GM23338 (cell line): ENCODE measurements at regions not wholly inside any gene's neighbourhood (a gene's known extent, or its start where the extent isn't known, plus 50 kb on each side); places are given as distances from the start of the nearest gene placed in this dataset.

Source experiments
- ATAC-seq: fragments of 200-7000 bp; cut with Tn5 transposase; 3 replicates; pipeline ENCODE4 v1.9.1; 2020
- DNase-seq: peaks from one replicate; pipeline ENCODE4 v3.0.0-alpha.2; 2015; ENCODE audit warnings: low spot score
- H2AFZ ChIP-seq: fragments of 200-600 bp; sonication (generic); 2 replicates; pipeline ENCODE4 v1.8.0; 2016; ENCODE audit warnings: antibody characterized with exemption, mild to moderate bottlenecking, moderate library complexity
- H3F3A ChIP-seq: fragments of 200-600 bp; sonication (generic); replicated peaks from 2 replicates; pipeline ENCODE4 v1.8.0; 2017; ENCODE audit warnings: antibody characterized with exemption, mixed run types, low read depth
- H3K27ac ChIP-seq: fragments of 200-600 bp; sonication (generic); 2 replicates; pipeline ENCODE4 v1.6.1; 2016; ENCODE audit warnings: low read depth
- H3K27me3 ChIP-seq: fragments of 200-600 bp; sonication (generic); 2 replicates; pipeline ENCODE4 v1.8.0; 2016; ENCODE audit warnings: mild to moderate bottlenecking, mixed run types, moderate library complexity; ENCODE audit not compliant: insufficient read depth
- H3K36me3 ChIP-seq: fragments of 200-600 bp; sonication (generic); 2 replicates; pipeline ENCODE4 v1.8.0; 2016; ENCODE audit warnings: mild to moderate bottlenecking; ENCODE audit not compliant: insufficient read depth
- H3K4me1 ChIP-seq: fragments of 200-600 bp; sonication (generic); 2 replicates; pipeline ENCODE4 v1.8.0; 2016; ENCODE audit warnings: mild to moderate bottlenecking, moderate library complexity; ENCODE audit not compliant: insufficient read depth
- H3K4me2 ChIP-seq: fragments of 200-600 bp; sonication (generic); 2 replicates; pipeline ENCODE4 v1.7.1; 2017; ENCODE audit warnings: mixed run types
- H3K4me3 ChIP-seq: fragments of 200-600 bp; sonication (generic); 2 replicates; pipeline ENCODE4 v1.6.1; 2016; ENCODE audit warnings: mixed run types
- H3K79me2 ChIP-seq: fragments of 200-600 bp; sonication (generic); replicated peaks from 2 replicates; pipeline ENCODE4 v1.8.0; 2017; ENCODE audit warnings: mild to moderate bottlenecking; ENCODE audit not compliant: insufficient read depth
- H3K9me2 ChIP-seq: fragments of 200-600 bp; sonication (generic); 2 replicates; pipeline ENCODE4 v1.8.0; 2017; ENCODE audit not compliant: insufficient read depth
- H4K20me1 ChIP-seq: fragments of 200-600 bp; sonication (generic); replicated peaks from 2 replicates; pipeline ENCODE4 v1.8.0; 2017; ENCODE audit warnings: mild to moderate bottlenecking; ENCODE audit not compliant: insufficient read depth
- H3K27ac Mint-ChIP-seq: 2 replicates; pipeline ENCODE4 v1.8.0; 2020; ENCODE audit warnings: inconsistent platforms, mild to moderate bottlenecking, moderate library complexity, mixed read lengths
- H3K27me3 Mint-ChIP-seq: 3 replicates; pipeline ENCODE4 v1.8.0; 2022; ENCODE audit warnings: low read depth, mild to moderate bottlenecking, moderate library complexity, mixed read lengths, inconsistent platforms; ENCODE audit not compliant: insufficient read depth, poor library complexity
- H3K36me3 Mint-ChIP-seq: 3 replicates; pipeline ENCODE4 v1.8.0; 2021; ENCODE audit warnings: low read depth, mild to moderate bottlenecking, inconsistent platforms, moderate library complexity, mixed read lengths
- H3K4me1 Mint-ChIP-seq: 3 replicates; pipeline ENCODE4 v1.8.0; 2020; ENCODE audit warnings: mild to moderate bottlenecking, inconsistent platforms, mixed read lengths
- H3K4me3 Mint-ChIP-seq: 3 replicates; pipeline ENCODE4 v1.8.0; 2021; ENCODE audit warnings: moderate library complexity, mild to moderate bottlenecking, inconsistent platforms, mixed read lengths
- H3K9me3 Mint-ChIP-seq: 3 replicates; pipeline ENCODE4 v1.8.0; 2020; ENCODE audit warnings: moderate library complexity, mild to moderate bottlenecking, inconsistent platforms, mixed read lengths
- CREB1 ChIP-seq: fragments of 250-450 bp; sonication (Bioruptor Pico); IDR thresholded peaks from 2 replicates; pipeline ENCODE4 v1.5.0; 2020; ENCODE audit warnings: low read depth, mild to moderate bottlenecking, moderate library complexity
- CTCF ChIP-seq, 2 experiments: fragments of 200-600 bp in 1 of 2; sonication (generic) in 1 of 2; conservative IDR thresholded peaks; 2 replicates each; pipeline versions ENCODE4 v1.5.1 to v1.6.1; 2016 to 2017; ENCODE audit warnings: antibody characterized with exemption in 2 of 2, low read depth in 2 of 2, mild to moderate bottlenecking in 2 of 2, moderate library complexity in 1 of 2
- JUNB ChIP-seq: IDR thresholded peaks from one replicate; pipeline ENCODE4 v1.6.1; 2016; ENCODE audit warnings: antibody characterized with exemption; ENCODE audit not compliant: unreplicated experiment
- NANOG ChIP-seq: IDR thresholded peaks from 2 replicates; pipeline ENCODE4 v1.6.1; 2016; ENCODE audit warnings: antibody characterized with exemption, borderline replicate concordance
- POLR2AphosphoS5 ChIP-seq: IDR thresholded peaks from 2 replicates; pipeline ENCODE4 v1.6.1; 2016; ENCODE audit warnings: antibody characterized with exemption, low read depth
- STAT1 ChIP-seq: IDR thresholded peaks from one replicate; pipeline ENCODE4 v1.6.1; 2016; ENCODE audit warnings: antibody characterized with exemption; ENCODE audit not compliant: unreplicated experiment
- ZNF114 ChIP-seq: fragments of 250-450 bp; sonication (Bioruptor Pico); IDR thresholded peaks from 2 replicates; pipeline ENCODE4 v1.5.0; 2020; ENCODE audit warnings: mild to moderate bottlenecking, moderate library complexity
- ZNF331 ChIP-seq: fragments of 250-450 bp; sonication (Bioruptor Pico); IDR thresholded peaks from 2 replicates; pipeline ENCODE4 v1.5.0; 2020; ENCODE audit warnings: low read depth, mild to moderate bottlenecking, moderate library complexity
- TF ChIP-seq, protein P1 (sequence below): IDR thresholded peaks from 2 replicates; pipeline ENCODE4 v1.6.1; 2016; ENCODE audit warnings: antibody characterized with exemption

GRCh38 chr2:199055336-199055735 lies 402.4 kb downstream of the SATB2 start:
- Histone ChIP-seq H3K36me3 (no peaks in the 10 kb centered on the region), H3K9me2 (no peaks in the 10 kb centered on the region), H4K20me1 (no peaks in the 10 kb centered on the region), H3F3A (no peaks in the 10 kb centered on the region), H3K4me3 (no peak overlapping the region), H2AFZ (no peak overlapping the region), H3K4me1 (no peaks in the 10 kb centered on the region), H3K4me2 (no peak overlapping the region), H3K27me3 (no peaks in the 10 kb centered on the region), H3K27ac (no peak overlapping the region), H3K79me2 (no peaks in the 10 kb centered on the region)
- Mint-ChIP-seq H3K9me3 (no peaks in the 10 kb centered on the region), H3K36me3 (no peaks in the 10 kb centered on the region), H3K27me3 (peaks cover 2% of the 10 kb centered on the region), H3K27ac (no peak overlapping the region), H3K4me3 (no peak overlapping the region), H3K4me1 (peaks cover 4% of the 10 kb centered on the region; the same call in 1 of the 3 replicates)
- no peak for TF ChIP-seq JUNB
- TF ChIP-seq STAT1: no peak
- TF ChIP-seq, protein P1, sequence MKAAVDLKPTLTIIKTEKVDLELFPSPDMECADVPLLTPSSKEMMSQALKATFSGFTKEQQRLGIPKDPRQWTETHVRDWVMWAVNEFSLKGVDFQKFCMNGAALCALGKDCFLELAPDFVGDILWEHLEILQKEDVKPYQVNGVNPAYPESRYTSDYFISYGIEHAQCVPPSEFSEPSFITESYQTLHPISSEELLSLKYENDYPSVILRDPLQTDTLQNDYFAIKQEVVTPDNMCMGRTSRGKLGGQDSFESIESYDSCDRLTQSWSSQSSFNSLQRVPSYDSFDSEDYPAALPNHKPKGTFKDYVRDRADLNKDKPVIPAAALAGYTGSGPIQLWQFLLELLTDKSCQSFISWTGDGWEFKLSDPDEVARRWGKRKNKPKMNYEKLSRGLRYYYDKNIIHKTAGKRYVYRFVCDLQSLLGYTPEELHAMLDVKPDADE: no peak
- no peak for TF ChIP-seq CREB1 (CRISPR knock-in tag)
- DNase-seq (no peak), ATAC-seq (no peak)

DNA sequence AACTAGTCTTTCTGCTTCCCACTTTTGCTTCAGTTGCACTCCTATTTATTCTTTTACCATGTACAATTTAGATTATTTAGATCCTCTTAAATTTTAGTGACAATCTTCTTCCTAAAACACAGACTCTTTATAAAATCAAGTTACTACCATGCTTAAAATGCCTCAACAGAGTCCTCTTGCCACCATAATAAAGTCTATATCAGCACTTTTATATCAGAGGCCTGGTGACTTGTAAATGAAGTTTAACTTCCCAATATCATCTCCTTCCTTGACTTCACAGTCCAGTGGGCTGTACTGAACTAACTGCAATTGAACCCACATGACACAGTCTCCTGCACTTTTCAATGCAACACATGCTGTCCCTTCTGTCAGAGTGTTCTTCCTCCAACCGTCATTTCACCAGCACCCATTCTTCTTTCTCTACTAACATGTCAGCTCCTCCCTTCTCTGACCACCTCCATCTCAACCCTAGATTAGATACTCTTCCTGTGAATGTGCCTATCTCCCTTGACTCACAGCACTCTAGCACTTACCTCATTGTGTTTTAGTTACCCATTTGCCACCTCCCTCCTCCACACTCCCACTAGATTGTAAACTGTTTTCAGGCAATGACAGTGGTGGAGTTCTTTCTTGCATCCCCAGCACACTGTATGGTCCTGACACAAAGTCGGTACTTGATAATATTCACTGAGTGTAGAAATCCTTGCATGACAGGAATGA lies 414.9 kb downstream of the SATB2 start:
- Histone ChIP-seq H3K27ac (no peak overlapping the region), H3K27me3 (no peaks in the 10 kb centered on the region), H4K20me1 (no peaks in the 10 kb centered on the region), H3K4me1 (no peaks in the 10 kb centered on the region), H3K36me3 (no peaks in the 10 kb centered on the region), H3F3A (no peaks in the 10 kb centered on the region), H3K4me3 (no peak overlapping the region), H3K79me2 (no peaks in the 10 kb centered on the region), H2AFZ (no peak overlapping the region), H3K9me2 (no peaks in the 10 kb centered on the region), H3K4me2 (no peak overlapping the region)
- DNase-seq: no peak
- Mint-ChIP-seq H3K4me1 (peaks cover 8% of the 10 kb centered on the region; the same call in 2 of the 3 replicates), H3K4me3 (no peak overlapping the region), H3K9me3 (no peaks in the 10 kb centered on the region; the same call in 2 of the 3 replicates), H3K27ac (no peak overlapping the region), H3K36me3 (no peaks in the 10 kb centered on the region), H3K27me3 (no peaks in the 10 kb centered on the region)
- ATAC-seq: no peak
- TF ChIP-seq STAT1 (no peak), ZNF114 (CRISPR knock-in tag) (no peak), CTCF (conservative IDR thresholded peaks at IDR 0.05; ENCODE audit: low read depth in 2 of 2) (no peak), ZNF331 (CRISPR knock-in tag) (no peak), NANOG (no peak), CREB1 (CRISPR knock-in tag) (no peak), JUNB (no peak), POLR2AphosphoS5 (no peak)
- TF ChIP-seq, protein P1: no peak
